Smooth muscle cell (in vitro differentiated cells): ENCODE measurements at regions not wholly inside any gene's neighbourhood (a gene's known extent, or its start where the extent isn't known, plus 50 kb on each side); places are given as distances from the start of the nearest gene placed in this dataset.

Experiments used
- DNase-seq: peaks from one replicate; lab custom pipeline; 2025; ENCODE audit not compliant: unreplicated experiment; lab: John Stamatoyannopoulos, UW
- H2AFZ ChIP-seq: fragments of 200-600 bp; sonication (generic); 2 replicates; pipeline ENCODE4 v1.6.0; 2016; ENCODE audit warnings: antibody characterized with exemption, low read depth, mild to moderate bottlenecking
- H3F3A ChIP-seq: fragments of 200-600 bp; sonication (generic); 2 replicates; pipeline ENCODE4 v1.6.0; 2017; ENCODE audit warnings: antibody characterized with exemption, low read depth
- H3K27ac ChIP-seq: fragments of 200-600 bp; sonication (generic); 2 replicates; pipeline ENCODE4 v1.5.1; 2016; ENCODE audit warnings: low read depth, mild to moderate bottlenecking
- H3K27me3 ChIP-seq: fragments of 200-600 bp; sonication (generic); 2 replicates; pipeline ENCODE4 v1.6.1; 2016; ENCODE audit warnings: low read depth, mild to moderate bottlenecking
- H3K36me3 ChIP-seq: fragments of 200-600 bp; sonication (generic); 2 replicates; pipeline ENCODE4 v1.5.1; 2016; ENCODE audit warnings: low read depth
- H3K4me1 ChIP-seq: fragments of 200-600 bp; sonication (generic); 2 replicates; pipeline ENCODE4 v1.5.1; 2016; ENCODE audit warnings: low read depth
- H3K4me2 ChIP-seq: fragments of 200-600 bp; sonication (generic); 2 replicates; pipeline ENCODE4 v1.6.0; 2016; ENCODE audit warnings: mild to moderate bottlenecking
- H3K4me3 ChIP-seq: fragments of 200-600 bp; sonication (generic); 2 replicates; pipeline ENCODE4 v1.5.1; 2016; ENCODE audit warnings: mild to moderate bottlenecking
- H3K79me2 ChIP-seq: fragments of 200-600 bp; sonication (generic); 2 replicates; pipeline ENCODE4 v1.6.0; 2016; ENCODE audit warnings: low read depth, mild to moderate bottlenecking
- H3K9ac ChIP-seq: fragments of 200-600 bp; sonication (generic); 2 replicates; pipeline ENCODE4 v1.6.0; 2016; ENCODE audit warnings: low read depth
- H3K9me3 ChIP-seq: fragments of 200-600 bp; sonication (generic); replicated peaks from 2 replicates; pipeline ENCODE4 v1.5.1; 2016; ENCODE audit warnings: low read depth
- H4K20me1 ChIP-seq: fragments of 200-600 bp; sonication (generic); 2 replicates; pipeline ENCODE4 v1.6.0; 2016; ENCODE audit warnings: low read depth
- CTCF ChIP-seq: fragments of 200-600 bp; sonication (generic); IDR thresholded peaks from 2 replicates; pipeline ENCODE4 v1.5.1; 2017; ENCODE audit warnings: borderline replicate concordance, mild to moderate bottlenecking, antibody characterized with exemption; ENCODE audit not compliant: insufficient read depth, poor library complexity, severe bottlenecking
- WGBS: methylation state at CpG from one replicate; pipeline ENCODE4 v1.1.7; 2016; ENCODE audit warnings: low lambda C conversion rate; 5-methylcytosine and 5-hydroxymethylcytosine counted together

- no peak overlapping the region for H2AFZ ChIP-seq
- H3K79me2 ChIP-seq = no peaks in the 10 kb centered on the region
- no peaks in the 10 kb centered on the region for H3K36me3 ChIP-seq
- WGBS = 91% methylated on average over 2 of the region's 2 CpGs
- DNase-seq = no peak
- no peaks in the 10 kb centered on the region for H3K9me3 ChIP-seq
- H3K27me3 ChIP-seq = no peaks in the 10 kb centered on the region
- H3F3A ChIP-seq = no peaks in the 10 kb centered on the region
- H3K4me1 ChIP-seq = no peaks in the 10 kb centered on the region
- no peak overlapping the region for H3K4me3 ChIP-seq
- H4K20me1 ChIP-seq = no peaks in the 10 kb centered on the region
- no peak overlapping the region for H3K27ac ChIP-seq
- no peak overlapping the region for H3K4me2 ChIP-seq
- H3K9ac ChIP-seq = no peak overlapping the region
- TF ChIP-seq CTCF = no peak
Observed at GRCh38 chr4:136314686-136315085, 1217.6 kb downstream of the PCDH18 start.

- Histone ChIP-seq H3K27me3 (no peaks in the 10 kb centered on the region), H3K4me3 (no peak overlapping the region), H3K9ac (no peak overlapping the region), H3K27ac (no peak overlapping the region), H3K4me2 (no peak overlapping the region), H3F3A (no peaks in the 10 kb centered on the region), H3K79me2 (no peaks in the 10 kb centered on the region), H3K4me1 (no peaks in the 10 kb centered on the region), H2AFZ (no peak overlapping the region), H4K20me1 (no peaks in the 10 kb centered on the region), H3K36me3 (no peaks in the 10 kb centered on the region), H3K9me3 (no peaks in the 10 kb centered on the region)
- 84% methylated on average over 2 of the region's 2 CpGs for WGBS
- no peak for DNase-seq
- no peak for TF ChIP-seq CTCF
Observed at GRCh38 chr4:136311774-136312173, 1220.5 kb downstream of the PCDH18 start.

- no peaks in the 10 kb centered on the region for H3F3A ChIP-seq
- H3K27me3 ChIP-seq = no peaks in the 10 kb centered on the region
- no peak overlapping the region for H3K4me3 ChIP-seq
- no peaks in the 10 kb centered on the region for H3K4me1 ChIP-seq
- 77% methylated on average over 1 of the region's 1 CpG for WGBS
- no peak overlapping the region for H3K9ac ChIP-seq
- no peak overlapping the region for H3K27ac ChIP-seq
- H3K36me3 ChIP-seq = no peaks in the 10 kb centered on the region
- H3K9me3 ChIP-seq = no peaks in the 10 kb centered on the region
- H3K4me2 ChIP-seq = no peak overlapping the region
- H2AFZ ChIP-seq = no peak overlapping the region
- H3K79me2 ChIP-seq = no peaks in the 10 kb centered on the region
- DNase-seq = no peak
- no peaks in the 10 kb centered on the region for H4K20me1 ChIP-seq
- no peak for TF ChIP-seq CTCF
Observed at GRCh38 chr4:136307765-136308164, 1224.5 kb downstream of the PCDH18 start.

GRCh38 chr4:136306361-136306760 is 1225.9 kb downstream of the PCDH18 start:
- no peaks in the 10 kb centered on the region for H3K79me2 ChIP-seq
- H3K4me2 ChIP-seq = no peak overlapping the region
- DNase-seq = no peak
- H4K20me1 ChIP-seq = no peaks in the 10 kb centered on the region
- no peaks in the 10 kb centered on the region for H3K36me3 ChIP-seq
- H3K9ac ChIP-seq = no peak overlapping the region
- no peaks in the 10 kb centered on the region for H3K9me3 ChIP-seq
- H2AFZ ChIP-seq = no peak overlapping the region
- no peaks in the 10 kb centered on the region for H3F3A ChIP-seq
- no peak overlapping the region for H3K27ac ChIP-seq
- H3K4me1 ChIP-seq = no peaks in the 10 kb centered on the region
- no peaks in the 10 kb centered on the region for H3K27me3 ChIP-seq
- TF ChIP-seq CTCF = no peak
- 84% methylated on average over 2 of the region's 2 CpGs for WGBS
- H3K4me3 ChIP-seq = no peak overlapping the region
